ENCODE measurements at regions not wholly inside any gene's neighbourhood (a gene's known extent, or its start where the extent isn't known, plus 50 kb on each side); places are given as distances from the start of the nearest gene placed in this dataset.

- H3K4me1 Mint-ChIP-seq (ENCODE audit: unreplicated experiment) = no peaks in the 10 kb centered on the region
- no peaks in the 10 kb centered on the region for H3K36me3 Mint-ChIP-seq (ENCODE audit: unreplicated experiment)
- TF ChIP-seq, protein P1, sequence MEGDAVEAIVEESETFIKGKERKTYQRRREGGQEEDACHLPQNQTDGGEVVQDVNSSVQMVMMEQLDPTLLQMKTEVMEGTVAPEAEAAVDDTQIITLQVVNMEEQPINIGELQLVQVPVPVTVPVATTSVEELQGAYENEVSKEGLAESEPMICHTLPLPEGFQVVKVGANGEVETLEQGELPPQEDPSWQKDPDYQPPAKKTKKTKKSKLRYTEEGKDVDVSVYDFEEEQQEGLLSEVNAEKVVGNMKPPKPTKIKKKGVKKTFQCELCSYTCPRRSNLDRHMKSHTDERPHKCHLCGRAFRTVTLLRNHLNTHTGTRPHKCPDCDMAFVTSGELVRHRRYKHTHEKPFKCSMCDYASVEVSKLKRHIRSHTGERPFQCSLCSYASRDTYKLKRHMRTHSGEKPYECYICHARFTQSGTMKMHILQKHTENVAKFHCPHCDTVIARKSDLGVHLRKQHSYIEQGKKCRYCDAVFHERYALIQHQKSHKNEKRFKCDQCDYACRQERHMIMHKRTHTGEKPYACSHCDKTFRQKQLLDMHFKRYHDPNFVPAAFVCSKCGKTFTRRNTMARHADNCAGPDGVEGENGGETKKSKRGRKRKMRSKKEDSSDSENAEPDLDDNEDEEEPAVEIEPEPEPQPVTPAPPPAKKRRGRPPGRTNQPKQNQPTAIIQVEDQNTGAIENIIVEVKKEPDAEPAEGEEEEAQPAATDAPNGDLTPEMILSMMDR (IDR thresholded peaks at IDR 0.05) = no peak
- no peak overlapping the region for H3K4me3 Mint-ChIP-seq (ENCODE audit: unreplicated experiment)
- H3K27me3 Mint-ChIP-seq (ENCODE audit: unreplicated experiment) = no peaks in the 10 kb centered on the region
- H3K9me3 Mint-ChIP-seq (ENCODE audit: unreplicated experiment) = no peaks in the 10 kb centered on the region
- no peak for DNase-seq (ENCODE audit: extremely low spot score, unreplicated experiment)
- no peak overlapping the region for H3K27ac Mint-ChIP-seq (ENCODE audit: unreplicated experiment)
Observed at GRCh38 chr9:105093685-105094084, 150.8 kb upstream of the SLC44A1 start.

DNA sequence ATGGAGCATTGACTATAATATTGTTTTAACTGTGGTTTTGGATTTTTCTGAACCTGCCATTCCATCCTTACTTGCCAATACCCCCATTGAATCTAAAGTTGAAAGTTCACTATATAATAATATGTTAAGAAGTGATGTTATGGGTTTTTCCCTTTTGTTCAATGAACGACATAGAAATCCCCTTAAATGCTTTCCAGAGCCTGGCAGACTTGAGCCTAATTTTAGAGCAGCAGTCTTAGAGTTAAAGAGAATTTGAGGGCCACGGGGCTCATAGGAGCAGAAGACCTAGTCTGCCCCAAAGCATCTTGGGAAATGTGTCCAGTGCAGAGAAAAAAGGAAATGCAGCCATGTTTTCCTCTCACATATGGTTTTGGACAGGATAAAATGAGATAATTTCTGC lies 146.1 kb upstream of the SLC44A1 start:
- no peaks in the 10 kb centered on the region for H3K9me3 Mint-ChIP-seq (ENCODE audit: unreplicated experiment)
- H3K27me3 Mint-ChIP-seq (ENCODE audit: unreplicated experiment) = no peaks in the 10 kb centered on the region
- no peak overlapping the region for H3K4me3 Mint-ChIP-seq (ENCODE audit: unreplicated experiment)
- H3K4me1 Mint-ChIP-seq (ENCODE audit: unreplicated experiment) = no peaks in the 10 kb centered on the region
- DNase-seq (ENCODE audit: extremely low spot score, unreplicated experiment) = no peak
- TF ChIP-seq, protein P1 (IDR thresholded peaks at IDR 0.05) = no peak
- H3K27ac Mint-ChIP-seq (ENCODE audit: unreplicated experiment) = no peak overlapping the region
- H3K36me3 Mint-ChIP-seq (ENCODE audit: unreplicated experiment) = no peaks in the 10 kb centered on the region

GRCh38 chr9:105103776-105104175 lies 140.7 kb upstream of the SLC44A1 start:
- Mint-ChIP-seq H3K4me1 (ENCODE audit: unreplicated experiment) (peaks cover 1% of the 10 kb centered on the region), H3K4me3 (ENCODE audit: unreplicated experiment) (no peak overlapping the region), H3K9me3 (ENCODE audit: unreplicated experiment) (no peaks in the 10 kb centered on the region), H3K27me3 (ENCODE audit: unreplicated experiment) (no peaks in the 10 kb centered on the region), H3K27ac (ENCODE audit: unreplicated experiment) (no peak overlapping the region), H3K36me3 (ENCODE audit: unreplicated experiment) (no peaks in the 10 kb centered on the region)
- DNase-seq (ENCODE audit: extremely low spot score, unreplicated experiment) = no peak
- TF ChIP-seq, protein P1 (IDR thresholded peaks at IDR 0.05) = no peak

- Mint-ChIP-seq H3K27ac (ENCODE audit: unreplicated experiment) (no peak overlapping the region), H3K4me1 (ENCODE audit: unreplicated experiment) (no peaks in the 10 kb centered on the region), H3K4me3 (ENCODE audit: unreplicated experiment) (no peak overlapping the region), H3K27me3 (ENCODE audit: unreplicated experiment) (no peaks in the 10 kb centered on the region), H3K36me3 (ENCODE audit: unreplicated experiment) (no peaks in the 10 kb centered on the region), H3K9me3 (ENCODE audit: unreplicated experiment) (no peaks in the 10 kb centered on the region)
- TF ChIP-seq, protein P1 (IDR thresholded peaks at IDR 0.05) = no peak
- DNase-seq (ENCODE audit: extremely low spot score, unreplicated experiment) = no peak
Observed at GRCh38 chr9:105114318-105114717, 130.1 kb upstream of the SLC44A1 start.

DNA sequence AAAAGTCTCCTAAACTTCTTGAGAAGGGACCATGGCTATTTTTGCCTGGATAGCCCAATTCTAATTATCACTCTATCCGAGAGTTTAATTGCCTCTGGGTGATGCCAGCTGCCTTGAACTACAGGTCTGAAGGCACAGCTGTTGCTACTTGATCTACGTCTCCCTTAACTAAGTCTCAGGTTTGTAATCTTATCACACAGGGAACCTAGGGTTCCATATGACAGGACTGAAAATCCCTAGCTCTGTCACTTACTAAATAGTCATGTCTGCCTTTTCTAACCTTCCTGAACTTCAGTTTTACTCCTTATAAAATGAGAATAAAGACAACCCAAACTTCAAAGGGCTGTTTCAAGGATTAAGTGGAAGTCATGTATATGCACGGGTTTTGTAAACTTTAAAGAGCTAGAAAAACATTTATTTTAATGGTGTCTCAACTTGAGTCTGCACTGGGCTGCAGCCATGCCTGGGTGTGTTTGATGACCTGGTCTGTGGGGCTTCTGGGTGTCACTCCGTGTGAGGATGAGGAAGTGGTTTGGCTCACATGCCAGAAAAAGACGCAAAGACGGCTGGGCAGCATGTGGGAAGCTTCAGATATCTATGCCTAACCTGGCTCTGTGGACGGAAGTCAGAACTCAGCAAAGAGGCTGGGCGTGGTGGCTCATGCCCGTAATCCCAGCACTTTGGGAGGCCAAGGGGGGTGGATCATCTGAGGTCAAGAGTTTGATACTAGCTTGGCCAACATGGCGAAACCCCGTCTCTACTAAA lies 129.3 kb upstream of the SLC44A1 start:
- no peak for DNase-seq (ENCODE audit: extremely low spot score, unreplicated experiment)
- Mint-ChIP-seq H3K27ac (ENCODE audit: unreplicated experiment) (no peak overlapping the region), H3K4me1 (ENCODE audit: unreplicated experiment) (no peaks in the 10 kb centered on the region), H3K9me3 (ENCODE audit: unreplicated experiment) (no peaks in the 10 kb centered on the region), H3K4me3 (ENCODE audit: unreplicated experiment) (no peak overlapping the region), H3K36me3 (ENCODE audit: unreplicated experiment) (no peaks in the 10 kb centered on the region), H3K27me3 (ENCODE audit: unreplicated experiment) (no peaks in the 10 kb centered on the region)
- TF ChIP-seq, protein P1 (IDR thresholded peaks at IDR 0.05) = no peak
